NOMO-1 treated with DMSO at 0.1 percent for 48 hours (cell line): ENCODE measurements at regions not wholly inside any gene's neighbourhood (a gene's known extent, or its start where the extent isn't known, plus 50 kb on each side); places are given as distances from the start of the nearest gene placed in this dataset.

Source experiments
- DNase-seq: peaks from one replicate; lab custom pipeline; 2025; ENCODE audit not compliant: unreplicated experiment; lab: John Stamatoyannopoulos, UW

GRCh38 chr2:45083175-45083574 is 73.9 kb upstream of the SIX2 start:
- no peak for DNase-seq

- no peak for DNase-seq
These were observed 65.5 kb upstream of the SIX2 start for GRCh38 chr2:45074713-45075112.

- no peak for DNase-seq
These were observed 63.6 kb upstream of the SIX2 start for GRCh38 chr2:45072862-45073237.

- DNase-seq: no peak
These were observed 63.0 kb upstream of the SIX2 start for GRCh38 chr2:45072064-45072861.

GRCh38 chr2:45070113-45070652 is 60.9 kb upstream of the SIX2 start:
- no peak for DNase-seq

- no peak for DNase-seq
These were observed 60.4 kb upstream of the SIX2 start for GRCh38 chr2:45069684-45070083.

GRCh38 chr2:45068571-45069140 is 59.4 kb upstream of the SIX2 start:
- no peak for DNase-seq

- no peak for DNase-seq
These were observed 58.8 kb upstream of the SIX2 start for GRCh38 chr2:45067859-45068570.
